ENCODE measurements at regions not wholly inside any gene's neighbourhood (a gene's known extent, or its start where the extent isn't known, plus 50 kb on each side); places are given as distances from the start of the nearest gene placed in this dataset.
"Not testable (repeated sequence)": the region's sequence is repeated elsewhere in the genome, so short reads cannot be mapped to it uniquely, and the experiment has no call there.

DNA sequence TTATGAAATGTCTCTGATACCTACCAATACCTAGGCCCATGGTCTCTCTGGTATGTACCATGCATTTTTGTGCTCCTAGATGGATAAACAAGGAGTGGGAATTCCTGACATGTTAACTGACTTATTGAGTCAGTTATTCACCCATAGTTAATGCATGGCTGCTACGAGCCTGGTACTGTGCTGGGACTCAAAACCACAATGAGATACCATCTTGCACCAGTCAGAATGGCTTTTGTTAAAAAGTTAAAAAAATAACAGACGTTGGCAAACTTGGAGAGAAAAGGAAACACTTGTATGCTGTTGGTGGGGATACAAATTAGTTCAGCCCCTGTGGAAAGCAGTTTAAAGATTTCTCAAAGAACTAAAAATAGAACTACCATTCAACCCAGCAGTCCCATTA is 293.8 kb downstream of the OSTF1 start:
- TF ChIP-seq CTCF (IDR thresholded peaks at IDR 0.05; ENCODE audit: unreplicated experiment) = no peak
- no peak overlapping the region for H3K4me3 Mint-ChIP-seq (ENCODE audit: unreplicated experiment)
- ChIA-PET CTCF (no interaction called here), POLR2A (no interaction called here)
- no peak for DNase-seq (ENCODE audit: unreplicated experiment)
- no peak overlapping the region for H3K27ac Mint-ChIP-seq (ENCODE audit: low read depth, unreplicated experiment)
- BruUV-seq (replicated peaks) = no TSS peak
- no peaks in the 10 kb centered on the region for H3K27me3 Mint-ChIP-seq (ENCODE audit: insufficient read depth, unreplicated experiment)
- peaks cover 32% of the 10 kb centered on the region for H3K9me3 Mint-ChIP-seq (ENCODE audit: unreplicated experiment)
- no peaks in the 10 kb centered on the region for H3K4me1 Mint-ChIP-seq (ENCODE audit: insufficient read depth, unreplicated experiment)
- no peaks in the 10 kb centered on the region for H3K36me3 Mint-ChIP-seq (ENCODE audit: insufficient read depth, unreplicated experiment)
- intact Hi-C loops (cut with micrococcal nuclease) = no loop called here

GRCh38 chr9:75383420-75384034 is 295.2 kb downstream of the OSTF1 start:
- BruUV-seq (replicated peaks); H3K4me1 Mint-ChIP-seq (ENCODE audit: insufficient read depth, unreplicated experiment); intact Hi-C loops (cut with micrococcal nuclease); H3K36me3 Mint-ChIP-seq (ENCODE audit: insufficient read depth, unreplicated experiment); H3K4me3 Mint-ChIP-seq (ENCODE audit: unreplicated experiment); H3K27me3 Mint-ChIP-seq (ENCODE audit: insufficient read depth, unreplicated experiment); DNase-seq (ENCODE audit: unreplicated experiment); POLR2A ChIA-PET; H3K27ac Mint-ChIP-seq (ENCODE audit: low read depth, unreplicated experiment); CTCF ChIA-PET: not testable (repeated sequence)
- peaks cover 29% of the 10 kb centered on the region for H3K9me3 Mint-ChIP-seq (ENCODE audit: unreplicated experiment)

DNA sequence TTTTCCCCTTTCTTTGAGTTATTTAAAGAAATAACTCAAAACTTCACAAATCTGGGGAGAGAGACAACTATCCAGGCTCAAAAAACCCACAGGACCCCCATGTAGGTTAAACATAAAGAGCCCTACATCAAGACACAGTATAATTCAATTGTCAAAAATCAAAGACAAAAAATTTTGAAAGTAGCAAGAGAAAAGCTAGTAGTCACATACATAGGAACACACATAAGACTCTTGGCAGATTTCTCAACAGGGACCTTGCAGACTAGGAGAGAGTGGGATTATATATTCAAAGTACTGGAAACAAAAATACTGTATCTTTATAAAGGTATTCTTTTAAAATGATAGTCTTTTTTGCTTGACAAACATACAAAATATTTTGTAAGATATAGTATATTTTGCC is 296.9 kb downstream of the OSTF1 start:
- POLR2A ChIA-PET = no interaction called here
- intact Hi-C loops (cut with micrococcal nuclease) = no loop called here
- Mint-ChIP-seq H3K4me3 (ENCODE audit: unreplicated experiment) (no peak overlapping the region), H3K9me3 (ENCODE audit: unreplicated experiment) (peaks cover 35% of the 10 kb centered on the region), H3K36me3 (ENCODE audit: insufficient read depth, unreplicated experiment) (no peaks in the 10 kb centered on the region), H3K4me1 (ENCODE audit: insufficient read depth, unreplicated experiment) (no peaks in the 10 kb centered on the region), H3K27me3 (ENCODE audit: insufficient read depth, unreplicated experiment) (no peaks in the 10 kb centered on the region), H3K27ac (ENCODE audit: low read depth, unreplicated experiment) (no peak overlapping the region)
- TF ChIP-seq CTCF (IDR thresholded peaks at IDR 0.05; ENCODE audit: unreplicated experiment) = no peak
- CTCF ChIA-PET = interaction anchor here (0.6 kb wide), 2 partner anchors 434 to 493 kb away, joined by 3 to 4 read pairs; no protein-coding TSS in a partner anchor
- BruUV-seq (replicated peaks) = no TSS peak
- no peak for DNase-seq (ENCODE audit: unreplicated experiment)

DNA sequence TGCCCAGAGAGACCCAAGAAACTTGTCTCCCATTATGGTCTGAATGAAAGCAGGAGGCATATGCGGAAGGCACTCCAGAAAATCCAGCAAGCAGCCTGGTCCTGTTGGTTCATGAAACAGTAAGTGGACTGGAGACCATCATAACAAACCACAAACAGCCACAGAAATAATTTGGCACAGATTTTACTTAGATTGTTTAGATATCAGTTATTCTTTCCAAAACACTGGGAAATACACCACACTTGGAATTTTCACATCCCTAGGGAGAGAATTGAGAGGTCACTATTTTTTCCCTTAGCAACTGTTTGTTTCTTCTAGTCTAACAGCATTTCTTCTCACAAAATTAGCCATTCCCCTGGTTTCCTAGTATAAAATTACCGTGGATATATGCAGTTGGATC is 300.8 kb downstream of the OSTF1 start:
- POLR2A ChIA-PET = no interaction called here
- Mint-ChIP-seq H3K36me3 (ENCODE audit: insufficient read depth, unreplicated experiment) (no peaks in the 10 kb centered on the region), H3K27ac (ENCODE audit: low read depth, unreplicated experiment) (no peak overlapping the region), H3K4me3 (ENCODE audit: unreplicated experiment) (no peak overlapping the region), H3K27me3 (ENCODE audit: insufficient read depth, unreplicated experiment) (no peaks in the 10 kb centered on the region), H3K9me3 (ENCODE audit: unreplicated experiment) (peaks cover 47% of the 10 kb centered on the region), H3K4me1 (ENCODE audit: insufficient read depth, unreplicated experiment) (no peaks in the 10 kb centered on the region)
- BruUV-seq (replicated peaks) = no TSS peak
- intact Hi-C loops (cut with micrococcal nuclease) = no loop called here
- CTCF ChIA-PET = no interaction called here
- DNase-seq (ENCODE audit: unreplicated experiment) = no peak
- TF ChIP-seq CTCF (IDR thresholded peaks at IDR 0.05; ENCODE audit: unreplicated experiment) = no peak

- BruUV-seq (replicated peaks) = no TSS peak
- POLR2A ChIA-PET = no interaction called here
- TF ChIP-seq CTCF (IDR thresholded peaks at IDR 0.05; ENCODE audit: unreplicated experiment) = no peak
- H3K36me3 Mint-ChIP-seq (ENCODE audit: insufficient read depth, unreplicated experiment) = no peaks in the 10 kb centered on the region
- CTCF ChIA-PET = interaction anchor here (0.6 kb wide), 1 partner anchor 651 kb away, joined by 3 read pairs; no protein-coding TSS in a partner anchor
- no peaks in the 10 kb centered on the region for H3K27me3 Mint-ChIP-seq (ENCODE audit: insufficient read depth, unreplicated experiment)
- no peaks in the 10 kb centered on the region for H3K4me1 Mint-ChIP-seq (ENCODE audit: insufficient read depth, unreplicated experiment)
- H3K4me3 Mint-ChIP-seq (ENCODE audit: unreplicated experiment) = no peak overlapping the region
- intact Hi-C loops (cut with micrococcal nuclease) = no loop called here
- no peak overlapping the region for H3K27ac Mint-ChIP-seq (ENCODE audit: low read depth, unreplicated experiment)
- peaks cover 45% of the 10 kb centered on the region for H3K9me3 Mint-ChIP-seq (ENCODE audit: unreplicated experiment)
- DNase-seq (ENCODE audit: unreplicated experiment) = no peak
These were observed 302.6 kb downstream of the OSTF1 start for GRCh38 chr9:75390951-75391350.

Data from MCF 10A (cell line).